ENCODE measurements at regions not wholly inside any gene's neighbourhood (a gene's known extent, or its start where the extent isn't known, plus 50 kb on each side); places are given as distances from the start of the nearest gene placed in this dataset.

DNA sequence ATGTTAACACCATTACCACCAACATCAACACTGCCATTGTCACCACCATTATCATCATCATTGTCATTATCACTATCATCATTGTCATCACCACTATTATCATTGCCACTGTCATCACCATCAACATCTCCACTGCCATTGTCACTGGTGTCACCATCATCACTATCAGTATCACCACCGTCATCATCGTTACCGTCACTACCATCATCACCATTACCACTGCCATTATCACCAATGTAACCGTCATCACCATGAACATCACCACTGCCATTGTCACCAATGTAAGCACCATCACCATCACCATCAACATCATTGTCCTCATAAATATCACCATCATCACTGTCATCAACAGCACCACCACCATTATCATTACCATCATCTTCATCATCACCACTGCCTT lies 633.2 kb upstream of the EEF2KMT start:
- POLR2A ChIA-PET, result no interaction called here
- CTCF ChIA-PET, result no interaction called here
- H3K27me3 Mint-ChIP-seq, result no peaks in the 10 kb centered on the region
- H3K36me3 Mint-ChIP-seq (ENCODE audit: low read depth), result no peaks in the 10 kb centered on the region
- no peak overlapping the region for H3K4me3 Mint-ChIP-seq
- H3K9me3 Mint-ChIP-seq, result peaks cover 14% of the 10 kb centered on the region
- no peaks in the 10 kb centered on the region for H3K4me1 Mint-ChIP-seq
- no peak overlapping the region for H3K27ac Mint-ChIP-seq
- no peak for DNase-seq

DNA sequence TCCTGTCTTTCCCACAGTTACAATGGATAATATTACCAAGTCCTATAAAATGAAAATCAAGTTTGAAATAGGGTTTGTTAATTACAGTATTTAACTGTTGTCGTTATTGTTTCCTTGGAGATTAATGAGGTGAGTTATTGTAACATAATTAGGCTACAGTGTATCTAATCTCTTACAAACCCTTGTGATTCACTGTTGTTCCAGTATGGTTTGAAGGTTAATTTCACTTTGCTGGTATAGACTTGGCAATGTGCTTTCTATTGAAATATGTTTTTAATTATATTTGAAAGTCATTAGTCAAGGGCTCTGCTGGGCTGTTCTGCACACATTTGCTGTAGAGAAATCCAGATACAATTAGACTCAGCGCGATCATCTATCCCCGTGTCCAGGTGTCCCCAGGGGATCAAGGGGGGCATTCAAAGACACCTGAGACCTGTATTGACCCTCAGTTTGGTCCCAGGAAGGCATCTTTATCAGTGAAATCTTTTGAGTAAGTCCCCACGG lies 624.6 kb upstream of the EEF2KMT start:
- ChIA-PET POLR2A (no interaction called here), CTCF (no interaction called here)
- H3K9me3 Mint-ChIP-seq, result peaks cover 19% of the 10 kb centered on the region
- H3K4me3 Mint-ChIP-seq, result no peak overlapping the region
- no peaks in the 10 kb centered on the region for H3K4me1 Mint-ChIP-seq
- H3K27me3 Mint-ChIP-seq, result no peaks in the 10 kb centered on the region
- H3K36me3 Mint-ChIP-seq (ENCODE audit: low read depth), result no peaks in the 10 kb centered on the region
- DNase-seq, result no peak
- H3K27ac Mint-ChIP-seq, result no peak overlapping the region

DNA sequence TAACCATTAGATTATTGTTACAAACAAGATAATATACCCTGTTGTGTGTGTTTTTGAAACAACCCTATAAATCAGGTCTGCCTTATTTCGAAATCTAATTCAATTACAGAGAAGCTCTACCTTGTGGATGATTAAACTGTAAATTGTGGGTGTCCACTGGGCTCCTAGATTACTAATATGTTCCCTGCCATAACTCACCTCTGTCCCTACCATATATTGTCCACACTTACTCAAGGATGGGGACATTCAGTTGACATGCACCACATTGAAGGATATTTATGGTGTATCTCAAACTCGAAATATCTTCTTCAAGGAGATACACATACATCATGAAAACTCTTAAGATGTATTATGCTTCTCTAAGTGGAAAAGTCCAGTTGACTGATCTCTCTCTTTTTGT lies 617.6 kb upstream of the EEF2KMT start:
- Mint-ChIP-seq H3K36me3 (ENCODE audit: low read depth) (no peaks in the 10 kb centered on the region), H3K4me3 (no peak overlapping the region), H3K4me1 (no peaks in the 10 kb centered on the region), H3K9me3 (peaks cover 22% of the 10 kb centered on the region), H3K27ac (no peak overlapping the region), H3K27me3 (no peaks in the 10 kb centered on the region)
- ChIA-PET CTCF (no interaction called here), POLR2A (no interaction called here)
- no peak for DNase-seq

DNA sequence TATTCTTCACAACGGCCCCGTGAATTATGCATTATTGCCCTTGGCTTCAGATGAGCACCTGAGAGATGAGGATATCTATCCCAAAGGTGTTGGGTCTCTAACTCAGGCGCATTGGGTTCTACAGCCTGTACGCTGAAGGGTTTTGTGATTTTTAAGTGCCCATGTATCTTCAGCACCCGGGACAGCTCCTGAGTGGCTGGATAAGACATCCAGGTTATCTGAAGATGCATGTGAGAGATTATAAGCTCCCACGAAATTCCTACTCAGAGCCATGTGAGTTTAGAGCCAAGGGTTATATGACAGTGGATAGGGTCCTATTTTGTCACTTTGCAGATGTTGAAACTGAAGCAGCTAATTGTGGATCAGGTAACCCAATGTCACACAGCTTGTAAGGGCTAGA lies 612.3 kb upstream of the EEF2KMT start:
- no peaks in the 10 kb centered on the region for H3K36me3 Mint-ChIP-seq (ENCODE audit: low read depth)
- POLR2A ChIA-PET, result no interaction called here
- no peaks in the 10 kb centered on the region for H3K27me3 Mint-ChIP-seq
- H3K4me1 Mint-ChIP-seq, result no peaks in the 10 kb centered on the region
- CTCF ChIA-PET, result no interaction called here
- no peak overlapping the region for H3K4me3 Mint-ChIP-seq
- H3K9me3 Mint-ChIP-seq, result peaks cover 30% of the 10 kb centered on the region
- no peak overlapping the region for H3K27ac Mint-ChIP-seq
- DNase-seq, result no peak

DNA sequence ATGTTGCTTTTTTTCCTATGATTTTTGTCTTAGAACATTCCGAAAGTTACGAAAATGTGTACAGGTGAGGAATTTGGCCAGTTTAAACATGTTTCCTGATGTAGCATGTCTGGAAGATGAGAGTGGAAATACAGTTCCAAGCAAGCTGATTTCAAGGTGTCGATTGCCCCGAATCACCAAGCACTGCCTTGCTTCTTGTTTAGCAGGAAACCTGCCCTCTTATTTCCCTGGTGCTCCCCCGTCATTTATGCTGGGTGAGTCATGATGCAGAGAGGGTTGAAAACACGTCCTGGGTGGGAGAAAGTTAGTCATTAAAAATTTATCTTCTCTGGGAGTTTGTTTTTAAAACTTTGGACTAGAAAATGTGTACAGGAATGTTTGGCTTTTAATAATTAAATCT lies 608.6 kb upstream of the EEF2KMT start:
- H3K9me3 Mint-ChIP-seq, result peaks cover 34% of the 10 kb centered on the region
- CTCF ChIA-PET, result no interaction called here
- no peaks in the 10 kb centered on the region for H3K36me3 Mint-ChIP-seq (ENCODE audit: low read depth)

DNA sequence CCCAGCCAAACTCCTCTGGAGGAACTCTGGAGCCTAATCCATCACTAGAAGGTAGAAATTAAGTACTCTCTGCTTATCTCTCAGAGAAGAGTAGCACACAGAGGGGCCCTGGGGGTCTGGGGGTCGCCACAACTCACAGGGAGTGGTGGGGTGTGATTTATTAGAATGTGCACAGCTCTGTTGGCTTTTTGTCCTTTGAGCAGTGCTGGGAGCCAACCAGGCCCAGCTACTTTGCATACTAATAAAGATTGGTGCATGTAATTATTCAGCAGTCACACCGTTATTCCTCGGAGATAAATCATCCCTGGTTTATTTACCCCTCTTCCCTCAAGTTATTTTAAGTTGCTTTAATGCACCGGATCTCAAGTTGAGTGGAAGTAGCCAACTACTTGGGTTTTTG lies 606.7 kb upstream of the EEF2KMT start:
- CTCF ChIA-PET, result no interaction called here

More for the DNA sequence above, 608.6 kb upstream of the EEF2KMT start:
- POLR2A ChIA-PET, result no interaction called here
- Mint-ChIP-seq H3K4me1 (no peaks in the 10 kb centered on the region), H3K27ac (no peak overlapping the region), H3K4me3 (no peak overlapping the region), H3K27me3 (no peaks in the 10 kb centered on the region)
- DNase-seq, result no peak

DNA sequence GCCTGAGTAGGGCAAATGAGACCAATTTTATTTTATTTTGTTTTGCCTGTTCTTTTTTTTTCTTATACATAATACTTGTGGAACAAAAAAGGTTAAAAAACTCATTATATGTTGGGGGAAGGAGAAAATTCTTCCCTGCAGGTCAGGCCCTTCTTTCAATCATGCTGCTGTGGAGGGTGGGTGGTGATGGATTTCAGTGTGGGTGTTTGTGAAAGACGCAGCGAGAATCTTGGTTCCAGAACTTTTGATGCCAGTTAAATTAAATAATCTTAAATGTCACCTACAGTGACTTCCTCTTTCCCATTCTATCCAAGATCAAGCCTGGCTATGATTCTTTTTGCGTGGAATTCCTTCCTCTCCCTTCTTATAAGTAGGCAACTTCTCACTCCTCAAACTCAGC lies 595.8 kb upstream of the EEF2KMT start:
- Mint-ChIP-seq H3K27me3 (no peaks in the 10 kb centered on the region), H3K9me3 (peaks cover 8% of the 10 kb centered on the region), H3K27ac (no peak overlapping the region), H3K36me3 (ENCODE audit: low read depth) (no peaks in the 10 kb centered on the region), H3K4me3 (no peak overlapping the region), H3K4me1 (no peaks in the 10 kb centered on the region)
- POLR2A ChIA-PET, result no interaction called here
- no peak for DNase-seq
- CTCF ChIA-PET, result no interaction called here

More for the DNA sequence above, 606.7 kb upstream of the EEF2KMT start:
- POLR2A ChIA-PET, result no interaction called here
- Mint-ChIP-seq H3K4me3 (no peak overlapping the region), H3K36me3 (ENCODE audit: low read depth) (no peaks in the 10 kb centered on the region), H3K9me3 (peaks cover 35% of the 10 kb centered on the region), H3K27me3 (no peaks in the 10 kb centered on the region), H3K4me1 (no peaks in the 10 kb centered on the region), H3K27ac (no peak overlapping the region)
- DNase-seq, result no peak

DNA sequence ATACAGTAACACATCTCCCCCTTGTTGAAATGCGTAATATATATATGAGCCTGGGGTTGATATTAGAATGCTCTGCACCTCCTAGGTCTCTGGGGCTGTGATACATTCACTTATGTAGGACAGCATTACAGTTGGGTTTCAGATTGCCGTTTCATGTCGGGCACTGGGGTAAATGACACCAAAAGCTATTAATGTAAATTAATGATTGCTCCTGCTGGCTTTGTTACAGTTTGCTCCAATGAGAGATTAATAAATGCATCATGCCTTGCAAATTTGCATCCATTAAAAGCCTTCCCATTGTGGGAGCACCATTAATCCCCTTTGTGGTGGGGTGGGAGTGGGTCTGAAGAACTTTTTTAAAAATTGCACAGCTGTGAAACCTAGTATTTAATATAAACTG lies 584.4 kb upstream of the EEF2KMT start:
- no peak overlapping the region for H3K27ac Mint-ChIP-seq
- no peaks in the 10 kb centered on the region for H3K36me3 Mint-ChIP-seq (ENCODE audit: low read depth)
- peaks cover 7% of the 10 kb centered on the region for H3K9me3 Mint-ChIP-seq
- ChIA-PET POLR2A (no interaction called here), CTCF (no interaction called here)
- no peak overlapping the region for H3K4me3 Mint-ChIP-seq
- no peak for DNase-seq
- no peaks in the 10 kb centered on the region for H3K4me1 Mint-ChIP-seq
- H3K27me3 Mint-ChIP-seq, result no peaks in the 10 kb centered on the region

DNA sequence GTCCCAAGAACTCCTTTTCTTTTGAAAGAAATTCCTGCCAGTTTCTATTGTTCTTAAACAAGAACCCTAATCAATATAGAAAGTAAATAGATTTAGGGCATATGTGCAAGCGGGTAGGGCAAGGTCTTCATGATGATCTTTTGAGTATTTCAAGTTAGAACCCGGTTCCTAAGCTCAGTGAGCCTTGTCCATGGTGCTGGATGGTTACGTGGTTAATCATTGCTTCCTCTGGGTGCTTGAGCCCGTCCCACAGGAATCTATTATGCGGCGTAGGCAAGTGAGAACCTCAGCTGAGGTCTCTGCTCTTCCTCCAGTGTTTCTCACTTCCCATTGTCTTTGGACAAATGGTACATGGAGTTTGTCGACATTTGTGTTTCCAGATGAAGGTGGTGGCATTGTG lies 580.8 kb upstream of the EEF2KMT start:
- no peaks in the 10 kb centered on the region for H3K36me3 Mint-ChIP-seq (ENCODE audit: low read depth)

DNA sequence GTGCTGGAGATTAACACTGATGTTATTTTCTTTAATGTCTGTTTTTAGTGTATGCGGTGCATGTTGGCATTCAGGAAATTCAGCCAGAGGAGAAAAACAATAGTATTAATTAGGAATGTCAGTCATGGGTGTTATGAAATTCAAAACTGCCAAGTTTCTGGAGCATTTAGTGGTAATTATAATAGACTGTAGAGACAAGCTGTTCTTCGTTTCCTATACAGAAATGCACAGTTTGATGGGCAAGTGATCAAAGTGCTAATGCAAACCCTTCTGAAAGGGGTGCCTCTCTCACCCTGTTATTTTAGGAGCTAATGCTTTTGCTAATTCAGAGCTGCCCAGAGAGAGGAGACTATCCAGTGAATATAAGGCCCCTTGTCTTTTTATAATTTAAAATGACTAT lies 573.8 kb upstream of the EEF2KMT start:
- ChIA-PET CTCF (no interaction called here), POLR2A (no interaction called here)
- no peaks in the 10 kb centered on the region for H3K27me3 Mint-ChIP-seq
- no peaks in the 10 kb centered on the region for H3K9me3 Mint-ChIP-seq
- H3K4me1 Mint-ChIP-seq, result no peaks in the 10 kb centered on the region
- H3K36me3 Mint-ChIP-seq (ENCODE audit: low read depth), result no peaks in the 10 kb centered on the region
- no peak overlapping the region for H3K4me3 Mint-ChIP-seq
- H3K27ac Mint-ChIP-seq, result no peak overlapping the region
- DNase-seq, result no peak

More for the DNA sequence above, 580.8 kb upstream of the EEF2KMT start:
- Mint-ChIP-seq H3K27me3 (no peaks in the 10 kb centered on the region), H3K9me3 (peaks cover 7% of the 10 kb centered on the region), H3K4me1 (no peaks in the 10 kb centered on the region), H3K4me3 (no peak overlapping the region), H3K27ac (no peak overlapping the region)
- DNase-seq, result no peak
- ChIA-PET POLR2A (no interaction called here), CTCF (no interaction called here)

DNA sequence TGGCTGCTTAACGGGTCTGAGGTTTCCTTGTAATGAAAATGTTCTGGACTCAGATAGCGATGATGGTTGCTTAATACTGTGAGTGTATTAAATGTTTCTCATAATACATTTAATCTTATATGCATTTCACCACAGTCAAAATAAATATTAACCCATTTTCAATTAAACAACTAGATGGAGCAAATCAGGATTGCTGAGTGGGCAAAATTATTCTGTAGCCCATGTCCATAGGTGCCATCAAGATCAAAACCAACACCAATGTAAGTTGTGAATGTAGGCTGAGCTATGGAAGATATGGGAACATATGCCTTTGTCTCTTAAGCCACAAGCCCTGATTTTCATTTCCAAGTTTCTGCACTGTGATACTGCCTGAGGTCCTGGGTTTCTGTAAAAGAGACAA lies 572.6 kb upstream of the EEF2KMT start:
- no peaks in the 10 kb centered on the region for H3K27me3 Mint-ChIP-seq
- DNase-seq, result no peak
- no peaks in the 10 kb centered on the region for H3K36me3 Mint-ChIP-seq (ENCODE audit: low read depth)
- H3K27ac Mint-ChIP-seq, result no peak overlapping the region
- no peaks in the 10 kb centered on the region for H3K9me3 Mint-ChIP-seq
- no peak overlapping the region for H3K4me3 Mint-ChIP-seq
- ChIA-PET POLR2A (no interaction called here), CTCF (interaction anchor here (0.7 kb wide), 1 partner anchor 85 kb away, joined by 3 read pairs; no protein-coding TSS in a partner anchor)
- no peaks in the 10 kb centered on the region for H3K4me1 Mint-ChIP-seq

DNA sequence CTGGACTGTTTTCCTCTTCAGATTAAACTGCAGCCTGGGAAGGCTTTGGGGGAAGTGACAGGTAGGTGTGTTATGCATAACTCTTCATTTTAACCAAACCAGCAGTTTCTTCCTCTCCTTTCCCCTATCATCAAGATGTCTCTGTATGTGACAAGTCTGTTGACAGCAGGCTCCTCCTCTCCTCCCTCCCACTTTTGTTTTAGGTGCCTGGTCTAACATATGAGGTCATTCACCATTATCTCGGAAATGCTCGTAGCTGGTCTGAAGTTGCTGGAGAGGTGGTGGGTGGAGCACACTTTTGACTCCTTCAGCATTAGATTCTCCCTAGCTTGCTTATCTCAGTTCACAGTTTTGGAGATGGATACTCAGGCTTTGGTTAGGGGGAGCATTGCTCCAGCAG lies 571.0 kb upstream of the EEF2KMT start:
- Mint-ChIP-seq H3K27ac (no peak overlapping the region), H3K4me1 (no peaks in the 10 kb centered on the region), H3K4me3 (no peak overlapping the region), H3K9me3 (no peaks in the 10 kb centered on the region), H3K36me3 (ENCODE audit: low read depth) (no peaks in the 10 kb centered on the region), H3K27me3 (no peaks in the 10 kb centered on the region)
- ChIA-PET POLR2A (no interaction called here), CTCF (interaction anchor here (0.7 kb wide), 1 partner anchor 83 kb away, joined by 3 read pairs; no protein-coding TSS in a partner anchor)
- no peak for DNase-seq

DNA sequence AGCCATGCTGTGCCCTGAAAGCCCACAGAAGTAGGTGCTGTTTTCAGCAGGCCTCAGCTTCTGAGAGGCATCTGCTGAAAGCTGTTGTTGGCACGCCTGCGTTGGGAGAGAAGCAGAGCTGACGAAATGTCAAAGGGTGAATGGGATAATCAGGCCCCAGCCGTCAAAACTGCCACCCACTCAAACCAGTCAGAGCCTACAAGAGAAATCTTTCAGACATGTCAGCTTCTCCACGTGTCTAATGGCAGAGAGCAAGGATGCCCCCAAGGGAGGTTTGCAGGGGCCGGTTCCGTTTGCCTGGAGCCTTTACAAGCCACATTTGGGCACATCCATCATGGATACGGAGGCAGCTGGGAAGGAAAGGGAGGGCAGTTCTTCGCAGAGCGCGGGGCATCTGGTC lies 568.2 kb upstream of the EEF2KMT start:
- H3K27me3 Mint-ChIP-seq, result no peaks in the 10 kb centered on the region
- no peaks in the 10 kb centered on the region for H3K4me1 Mint-ChIP-seq
- H3K4me3 Mint-ChIP-seq, result no peak overlapping the region
- no peaks in the 10 kb centered on the region for H3K36me3 Mint-ChIP-seq (ENCODE audit: low read depth)
- H3K27ac Mint-ChIP-seq, result no peak overlapping the region
- H3K9me3 Mint-ChIP-seq, result no peaks in the 10 kb centered on the region
- ChIA-PET POLR2A (no interaction called here), CTCF (no interaction called here)
- no peak for DNase-seq

DNA sequence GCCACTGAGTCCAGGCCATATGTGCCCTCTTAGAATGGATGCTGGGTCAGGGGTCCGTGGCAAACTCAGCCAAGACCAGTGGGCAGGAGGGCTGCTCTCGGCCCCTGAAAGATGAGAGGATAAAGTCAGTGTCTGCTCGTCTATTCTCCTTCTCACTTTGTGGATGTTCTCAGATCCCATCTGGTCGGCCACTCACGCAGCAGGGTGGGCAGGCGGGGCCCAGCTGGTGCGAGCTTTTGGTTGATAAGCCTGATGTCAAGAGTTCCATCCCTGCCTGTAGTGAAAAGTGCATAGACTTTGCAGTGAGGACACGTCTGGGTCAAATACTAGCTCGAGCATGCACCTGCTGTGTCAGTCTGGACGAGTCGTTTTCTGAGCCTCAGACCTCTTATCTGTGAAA lies 556.2 kb upstream of the EEF2KMT start:
- peaks cover 6% of the 10 kb centered on the region for H3K9me3 Mint-ChIP-seq
- ChIA-PET CTCF (no interaction called here), POLR2A (no interaction called here)
- no peak overlapping the region for H3K4me3 Mint-ChIP-seq
- no peak overlapping the region for H3K27ac Mint-ChIP-seq
- no peaks in the 10 kb centered on the region for H3K4me1 Mint-ChIP-seq
- no peaks in the 10 kb centered on the region for H3K27me3 Mint-ChIP-seq
- no peaks in the 10 kb centered on the region for H3K36me3 Mint-ChIP-seq (ENCODE audit: low read depth)
- DNase-seq, result no peak

DNA sequence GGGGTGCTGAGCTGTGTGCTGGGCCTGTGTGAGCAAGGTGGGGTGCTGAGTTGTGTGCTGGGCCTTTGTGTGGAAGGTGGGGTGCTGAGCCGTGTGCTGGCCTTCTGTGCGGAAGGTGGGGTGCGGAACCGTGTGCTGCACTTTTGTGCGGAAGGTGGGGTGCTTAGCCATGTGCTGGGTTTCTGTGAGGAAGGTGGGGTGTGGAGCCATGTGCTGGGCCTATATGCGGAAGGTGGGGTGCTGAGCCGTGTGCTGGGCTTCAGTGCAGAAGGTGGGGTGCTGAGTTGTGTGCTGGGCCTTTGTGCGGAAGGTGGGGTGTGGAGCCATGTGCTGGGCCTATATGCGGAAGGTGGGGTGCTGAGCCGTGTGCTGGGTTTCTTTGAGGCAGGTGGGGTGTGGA lies 555.4 kb upstream of the EEF2KMT start:
- Mint-ChIP-seq H3K4me1 (no peaks in the 10 kb centered on the region), H3K27ac (no peak overlapping the region), H3K4me3 (no peak overlapping the region), H3K36me3 (ENCODE audit: low read depth) (no peaks in the 10 kb centered on the region), H3K27me3 (no peaks in the 10 kb centered on the region), H3K9me3 (peaks cover 6% of the 10 kb centered on the region)
- ChIA-PET POLR2A (no interaction called here), CTCF (no interaction called here)
- DNase-seq, result no peak
